Psoas muscle (tissue), 7 donors: ENCODE measurements at regions not wholly inside any gene's neighbourhood (a gene's known extent, or its start where the extent isn't known, plus 50 kb on each side); places are given as distances from the start of the nearest gene placed in this dataset.
"Not testable (repeated sequence)": the region's sequence is repeated elsewhere in the genome, so short reads cannot be mapped to it uniquely, and the experiment has no call there.

Experiments used
- ATAC-seq, 4 donors: fragments of 200-7000 bp; cut with Tn5 transposase; one replicate each; pipeline ENCODE4 v1.9.1; 2020; ENCODE audit warnings: moderate library complexity in 3 of 4, mild to moderate bottlenecking in 2 of 4
- DNase-seq, 2 donors: peaks; one replicate each; pipeline ENCODE4 v3.0.0-alpha.2; 2020
- H3K27ac ChIP-seq: fragments of 200-600 bp; one replicate; pipeline ENCODE4 v1.8.0; 2022
- H3K27me3 ChIP-seq, 3 donors: fragments of 200-600 bp in 1 of 3; one replicate each; pipeline versions ENCODE4 v1.6.1 to v1.8.0; 2013 to 2022; ENCODE audit warnings: low read length in 2 of 3, mild to moderate bottlenecking in 2 of 3, moderate library complexity in 1 of 3; ENCODE audit not compliant: insufficient read depth in 3 of 3
- H3K36me3 ChIP-seq, 2 donors: fragments of 200-600 bp in 1 of 2; one replicate each; pipeline versions ENCODE4 v1.6.1 to v1.8.0; 2013 to 2022; ENCODE audit warnings: low read depth in 1 of 2, mild to moderate bottlenecking in 1 of 2, moderate library complexity in 1 of 2; ENCODE audit not compliant: insufficient read depth in 1 of 2
- H3K4me1 ChIP-seq: fragments of 200-600 bp; one replicate; pipeline ENCODE4 v1.8.0; 2022
- H3K4me3 ChIP-seq: fragments of 200-600 bp; one replicate; pipeline ENCODE4 v1.8.0; 2022; ENCODE audit warnings: mild to moderate bottlenecking
- H3K9me3 ChIP-seq: fragments of 200-600 bp; one replicate; pipeline ENCODE4 v1.8.0; 2022
- WGBS, 3 donors: extraction: QIAGEN DNeasy Blood & Tissue Kit; methylation state at CpG; one replicate each; pipeline versions ENCODE4 v1.1.6 to v1.1.7; 2013; 5-methylcytosine and 5-hydroxymethylcytosine counted together
- intact Hi-C, 2 donors: fragments of 100-400 bp; cut with DNase I; formaldehyde crosslinking; loops; one replicate each; pipeline versions ENCODE4 v1.11.0 to v1.14.2; 2022
- TF ChIP-seq, protein P1 (sequence below): fragments of 200-600 bp; IDR thresholded peaks from one replicate; pipeline ENCODE4 v1.8.0; 2022; ENCODE audit warnings: antibody characterized with exemption
- donor health status: healthy with polysubstance abuse.
- donor health status: DM: no; HTN: no; CAD: no; lungs with moderate emphysema.
- donor health status: Bipolar disorder and iron deficiency.
- donor health status: healthy.
- donor health status: DM: yes; HTN: yes; CAD: no.
- donor health status: DM: no; HTN: no; CAD: no.
- donor health status: DM: yes; HTN: yes; CAD: no.

DNA sequence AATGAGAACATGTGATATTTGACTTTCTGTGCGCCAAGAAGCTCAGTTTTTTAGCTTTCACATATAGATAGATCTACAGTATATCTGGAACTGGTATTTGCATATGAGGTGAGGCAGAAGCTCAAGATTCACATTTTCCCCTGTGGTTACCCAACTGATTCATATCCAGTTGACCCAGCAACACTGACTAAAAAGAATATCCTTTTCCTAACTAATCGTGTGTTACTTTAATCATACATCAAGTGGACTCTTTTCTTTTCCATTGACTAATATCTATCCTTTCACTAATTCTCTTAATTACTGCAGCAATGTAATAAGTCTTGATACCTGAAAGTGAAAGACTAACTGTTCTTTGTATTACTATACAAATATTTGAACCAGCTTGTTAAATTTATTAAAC lies 236.1 kb downstream of the AEBP2 start:
- Histone ChIP-seq H3K27ac (no peak overlapping the region), H3K9me3 (no peaks in the 10 kb centered on the region), H3K27me3 (no peaks in the 10 kb centered on the region), H3K36me3 (no peaks in the 10 kb centered on the region), H3K4me3 (no peak overlapping the region), H3K4me1 (no peaks in the 10 kb centered on the region)
- no peak for DNase-seq
- 89 to 96% (median 95%) methylated on average over 2 of the region's 2 CpGs for WGBS, 3 donors
- intact Hi-C loops = no loop called here
- no peak for ATAC-seq
- TF ChIP-seq, protein P1, sequence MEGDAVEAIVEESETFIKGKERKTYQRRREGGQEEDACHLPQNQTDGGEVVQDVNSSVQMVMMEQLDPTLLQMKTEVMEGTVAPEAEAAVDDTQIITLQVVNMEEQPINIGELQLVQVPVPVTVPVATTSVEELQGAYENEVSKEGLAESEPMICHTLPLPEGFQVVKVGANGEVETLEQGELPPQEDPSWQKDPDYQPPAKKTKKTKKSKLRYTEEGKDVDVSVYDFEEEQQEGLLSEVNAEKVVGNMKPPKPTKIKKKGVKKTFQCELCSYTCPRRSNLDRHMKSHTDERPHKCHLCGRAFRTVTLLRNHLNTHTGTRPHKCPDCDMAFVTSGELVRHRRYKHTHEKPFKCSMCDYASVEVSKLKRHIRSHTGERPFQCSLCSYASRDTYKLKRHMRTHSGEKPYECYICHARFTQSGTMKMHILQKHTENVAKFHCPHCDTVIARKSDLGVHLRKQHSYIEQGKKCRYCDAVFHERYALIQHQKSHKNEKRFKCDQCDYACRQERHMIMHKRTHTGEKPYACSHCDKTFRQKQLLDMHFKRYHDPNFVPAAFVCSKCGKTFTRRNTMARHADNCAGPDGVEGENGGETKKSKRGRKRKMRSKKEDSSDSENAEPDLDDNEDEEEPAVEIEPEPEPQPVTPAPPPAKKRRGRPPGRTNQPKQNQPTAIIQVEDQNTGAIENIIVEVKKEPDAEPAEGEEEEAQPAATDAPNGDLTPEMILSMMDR = no peak

DNA sequence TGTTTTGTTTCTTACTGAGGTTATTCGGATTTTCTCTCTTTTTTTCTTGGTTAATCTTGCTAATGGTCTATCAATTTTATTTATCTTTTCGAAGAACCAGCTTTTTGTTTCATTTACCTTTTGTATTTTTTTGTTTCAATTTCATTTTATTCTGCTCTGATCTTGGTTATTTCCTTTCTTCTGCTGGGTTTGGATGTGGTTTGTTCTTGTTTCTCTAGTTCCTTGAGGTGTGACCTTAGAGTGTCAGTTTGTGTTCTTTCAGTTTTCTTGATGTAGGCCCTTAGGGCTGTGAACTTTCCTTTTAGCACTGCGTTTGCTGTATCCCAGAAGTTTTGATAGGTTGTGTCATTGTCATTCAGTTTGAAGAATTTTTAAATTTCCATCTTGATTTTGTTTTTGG lies 239.2 kb downstream of the AEBP2 start:
- H3K27ac ChIP-seq, H3K4me3 ChIP-seq, intact Hi-C loops, H3K9me3 ChIP-seq, ATAC-seq, DNase-seq, H3K27me3 ChIP-seq, H3K36me3 ChIP-seq, H3K4me1 ChIP-seq: not testable (repeated sequence)
- WGBS, 3 donors = 90 to 92% (median 91%) methylated on average over 3 of the region's 3 CpGs

DNA sequence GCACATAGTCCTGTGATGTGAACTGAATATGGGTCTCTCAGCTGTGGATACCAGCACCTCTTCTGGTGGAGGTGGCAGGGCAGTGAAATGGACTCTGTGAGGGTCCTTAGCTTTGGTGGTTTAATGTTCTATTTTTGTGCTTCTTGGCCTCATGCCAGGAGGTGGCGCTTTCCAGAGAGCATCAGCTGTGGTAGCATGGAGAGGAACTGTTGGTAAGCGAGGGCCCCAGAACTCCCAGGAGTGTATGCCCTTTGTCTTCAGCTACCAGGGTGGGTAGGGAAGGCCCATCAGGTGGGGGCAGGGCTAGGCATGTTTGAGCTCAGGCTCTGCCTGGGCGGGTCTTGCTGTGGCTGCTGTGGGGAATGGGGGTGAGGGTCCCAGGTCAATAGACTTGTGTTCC lies 241.7 kb downstream of the AEBP2 start:
- 71 to 84% (median 80%) methylated on average over 3 of the region's 3 CpGs for WGBS, 3 donors
- H3K36me3 ChIP-seq = no peaks in the 10 kb centered on the region
- H3K4me1 ChIP-seq = no peaks in the 10 kb centered on the region
- H3K27ac ChIP-seq = no peak overlapping the region
- no peaks in the 10 kb centered on the region for H3K9me3 ChIP-seq
- intact Hi-C loops = no loop called here
- ATAC-seq (no peak), DNase-seq (no peak)
- H3K27me3 ChIP-seq = no peaks in the 10 kb centered on the region
- H3K4me3 ChIP-seq = no peak overlapping the region
- TF ChIP-seq, protein P1 = no peak

DNA sequence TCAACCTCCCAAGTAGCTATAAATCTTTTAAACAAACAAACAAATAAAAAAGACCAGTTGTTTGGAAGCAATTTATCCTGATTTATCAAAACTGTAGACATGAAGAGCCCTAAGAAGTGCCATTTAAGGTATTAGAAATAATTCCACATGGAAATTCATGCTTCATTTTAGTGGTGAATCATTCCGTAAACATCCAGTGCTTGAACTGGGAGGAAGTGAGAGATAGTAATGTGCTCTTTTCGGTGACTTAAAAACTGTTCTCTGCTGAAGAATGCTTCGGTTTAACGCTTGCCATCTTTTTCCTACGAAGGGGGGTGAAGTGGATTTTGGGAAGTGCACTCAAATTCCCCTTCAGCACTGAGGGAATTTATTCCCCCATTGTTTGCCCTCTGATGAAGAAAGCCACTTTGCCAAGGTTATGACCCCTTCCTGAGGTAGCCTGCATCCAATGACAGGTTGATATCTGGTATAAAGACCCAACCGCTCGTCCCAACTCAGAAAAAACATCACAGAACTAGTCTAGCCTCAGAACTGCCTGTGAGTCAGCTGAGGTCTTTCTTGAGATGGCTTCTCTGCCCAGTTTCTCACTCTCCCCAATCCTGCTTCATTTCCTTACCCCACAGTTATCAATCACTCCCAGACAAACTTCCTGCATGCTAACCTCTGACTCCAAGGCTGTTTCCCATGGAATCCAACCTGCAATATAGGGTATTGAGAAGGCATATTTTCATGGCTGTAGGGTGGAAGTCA lies 244.1 kb downstream of the AEBP2 start:
- TF ChIP-seq, protein P1 = no peak
- DNase-seq = no peak
- ATAC-seq = no peak
- H3K27me3 ChIP-seq = no peaks in the 10 kb centered on the region
- H3K4me3 ChIP-seq = no peak overlapping the region
- intact Hi-C loops = no loop called here
- WGBS, 3 donors = 32 to 55% (median 37%) methylated on average over 7 of the region's 7 CpGs
- no peaks in the 10 kb centered on the region for H3K36me3 ChIP-seq
- H3K9me3 ChIP-seq = no peaks in the 10 kb centered on the region
- no peaks in the 10 kb centered on the region for H3K4me1 ChIP-seq
- no peak overlapping the region for H3K27ac ChIP-seq

DNA sequence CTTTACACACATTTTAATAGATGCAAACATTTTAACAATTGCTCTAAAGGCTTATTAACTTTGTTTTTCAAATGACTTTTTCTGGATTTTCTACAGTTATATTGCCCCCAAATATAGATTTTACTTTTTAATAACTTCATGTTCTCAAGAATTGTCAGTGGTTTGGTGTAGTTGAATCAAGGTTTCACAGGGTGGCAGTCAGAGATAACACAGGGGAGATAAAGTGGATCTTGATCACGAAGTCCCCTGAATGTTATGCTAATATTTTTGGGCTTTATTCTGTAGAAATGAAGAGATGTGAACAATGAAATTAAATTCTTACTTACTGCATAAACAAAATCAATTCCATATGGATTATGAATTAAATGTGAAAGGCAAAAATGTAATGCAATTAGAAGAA lies 248.1 kb downstream of the AEBP2 start:
- no peak for DNase-seq

More for the DNA sequence above, 248.1 kb downstream of the AEBP2 start:
- no peaks in the 10 kb centered on the region for H3K36me3 ChIP-seq
- H3K4me1 ChIP-seq = no peaks in the 10 kb centered on the region
- intact Hi-C loops = no loop called here
- H3K9me3 ChIP-seq = no peaks in the 10 kb centered on the region
- no peak overlapping the region for H3K27ac ChIP-seq
- TF ChIP-seq, protein P1 = no peak
- H3K4me3 ChIP-seq = no peak overlapping the region
- H3K27me3 ChIP-seq = no peaks in the 10 kb centered on the region
- no peak for ATAC-seq
- 79 to 86% (median 79%) methylated on average over 1 of the region's 1 CpG for WGBS, 3 donors
